Activated CD4-positive, alpha-beta memory T cell treated with anti-CD3 and anti-CD28 coated beads, Interleukin-2, amount 10 ng/mL, durations not matched to agents 7 days and 5 days (primary cell): ENCODE measurements at regions not wholly inside any gene's neighbourhood (a gene's known extent, or its start where the extent isn't known, plus 50 kb on each side); places are given as distances from the start of the nearest gene placed in this dataset.

ENCODE experiments used
- CTCF ChIA-PET: fragments of 350-600 bp; sonication (Branson Sonifier 250); formaldehyde crosslinking; loops from one replicate; lab custom pipeline; 2021; ENCODE audit warnings: antibody characterized with exemption, inconsistent platforms; lab: Charles Lee
- POLR2A ChIA-PET: fragments of 350-600 bp; sonication (Branson Sonifier 250); formaldehyde crosslinking; loops from one replicate; lab custom pipeline; 2021; ENCODE audit warnings: antibody characterized with exemption; lab: Charles Lee
- DNase-seq: peaks from one replicate; pipeline ENCODE4 v3.0.0-alpha.2; 2020
- H3K27ac Mint-ChIP-seq: one replicate; pipeline ENCODE4 v1.8.0; 2021; ENCODE audit warnings: mild to moderate bottlenecking, mixed read lengths
- H3K27me3 Mint-ChIP-seq: one replicate; pipeline ENCODE4 v1.8.0; 2021; ENCODE audit warnings: mixed read lengths
- H3K36me3 Mint-ChIP-seq: one replicate; pipeline ENCODE4 v1.8.0; 2021; ENCODE audit warnings: low read depth, mixed read lengths
- H3K4me1 Mint-ChIP-seq: one replicate; pipeline ENCODE4 v1.8.0; 2021; ENCODE audit warnings: mixed read lengths
- H3K4me3 Mint-ChIP-seq: one replicate; pipeline ENCODE4 v1.8.0; 2021; ENCODE audit warnings: mild to moderate bottlenecking, mixed read lengths
- H3K9me3 Mint-ChIP-seq: one replicate; pipeline ENCODE4 v1.8.0; 2021; ENCODE audit warnings: mixed read lengths

DNA sequence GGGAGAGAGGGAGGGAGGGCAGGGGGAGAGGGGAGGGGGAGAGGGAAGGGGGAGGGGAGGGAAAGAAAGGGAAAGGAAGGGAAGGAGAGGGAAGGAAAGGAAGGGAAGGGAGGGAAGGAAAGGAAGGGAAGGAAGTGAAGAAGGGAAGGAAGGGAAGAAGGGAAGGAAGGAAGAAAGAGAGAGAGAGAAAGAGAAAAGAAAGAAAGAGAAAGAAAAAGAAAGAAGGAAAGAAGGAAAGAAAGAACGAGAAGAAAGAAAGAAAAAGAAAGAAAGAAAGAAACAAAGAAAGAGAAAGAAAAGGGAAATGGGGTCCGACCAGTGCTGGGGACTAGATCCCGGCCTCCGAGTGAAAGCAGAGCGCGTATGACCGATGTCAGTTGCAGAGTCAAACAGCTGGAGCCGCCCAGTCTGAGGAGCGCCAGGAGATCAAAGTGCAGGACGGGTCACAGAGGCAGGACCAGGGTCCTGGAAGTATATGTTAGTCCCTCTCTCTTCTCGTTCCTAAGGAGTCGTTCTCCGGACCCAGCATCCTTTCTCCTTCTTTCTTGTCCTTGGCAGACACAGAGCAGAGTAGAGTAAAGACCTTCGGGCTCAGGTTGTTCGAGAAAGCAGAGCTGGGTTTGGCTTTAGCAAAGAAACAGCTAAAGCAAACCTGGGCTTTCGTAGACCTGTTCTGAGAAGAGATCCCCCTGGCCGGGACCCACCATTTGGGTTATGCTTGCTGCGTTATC, 305.4 kb upstream of the MSX2 start:
- peaks cover 2% of the 10 kb centered on the region for H3K4me1 Mint-ChIP-seq
- H3K9me3 Mint-ChIP-seq: no peaks in the 10 kb centered on the region
- no peak overlapping the region for H3K27ac Mint-ChIP-seq
- ChIA-PET CTCF (interaction anchor here (0.9 to 4.4 kb wide), 5 partner anchors 9 to 375 kb away, joined by 3 to 57 read pairs (median 7); no protein-coding TSS in a partner anchor), POLR2A (no interaction called here)
- peaks cover 3% of the 10 kb centered on the region for H3K27me3 Mint-ChIP-seq
- no peak for DNase-seq
- no peaks in the 10 kb centered on the region for H3K36me3 Mint-ChIP-seq
- peak overlapping the region; percentile 10 for H3K4me3 Mint-ChIP-seq

DNA sequence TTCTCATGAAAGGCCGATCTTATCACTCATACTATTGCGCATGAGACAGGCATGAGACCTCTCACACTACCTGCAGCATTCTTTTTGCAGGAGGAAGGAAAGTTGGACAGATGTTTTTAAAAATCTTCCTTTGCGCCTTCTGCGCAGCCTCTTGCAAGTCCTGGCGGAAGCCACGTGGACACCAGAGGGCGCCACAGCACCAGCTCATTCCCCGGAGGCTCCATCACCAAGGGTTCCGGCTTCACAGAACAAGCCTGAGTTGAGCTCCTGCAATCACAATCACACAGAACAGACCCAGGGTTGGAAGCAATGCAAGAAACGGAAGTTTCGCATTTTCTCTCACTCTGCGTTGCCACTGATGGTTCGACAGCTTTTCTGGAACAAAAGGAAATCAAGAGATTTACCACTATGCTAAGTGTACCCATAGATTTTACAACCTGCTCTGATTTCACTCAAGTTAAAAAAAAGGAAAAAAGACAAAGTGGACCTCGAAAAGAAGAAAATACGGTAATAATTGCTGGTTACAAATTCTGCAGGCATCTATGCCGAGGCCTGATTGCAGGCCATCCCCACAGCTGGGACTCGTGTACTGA, 304.7 kb upstream of the MSX2 start:
- DNase-seq: peak; percentile 82
- Mint-ChIP-seq H3K27me3 (peaks cover 3% of the 10 kb centered on the region), H3K4me3 (no peak overlapping the region), H3K9me3 (no peaks in the 10 kb centered on the region), H3K36me3 (no peaks in the 10 kb centered on the region), H3K4me1 (peaks cover 2% of the 10 kb centered on the region), H3K27ac (no peak overlapping the region)
- ChIA-PET CTCF (interaction anchor here (0.6 to 4.4 kb wide), 10 partner anchors 10 to 374 kb away, joined by 3 to 57 read pairs (median 3); no protein-coding TSS in a partner anchor), POLR2A (no interaction called here)

DNA sequence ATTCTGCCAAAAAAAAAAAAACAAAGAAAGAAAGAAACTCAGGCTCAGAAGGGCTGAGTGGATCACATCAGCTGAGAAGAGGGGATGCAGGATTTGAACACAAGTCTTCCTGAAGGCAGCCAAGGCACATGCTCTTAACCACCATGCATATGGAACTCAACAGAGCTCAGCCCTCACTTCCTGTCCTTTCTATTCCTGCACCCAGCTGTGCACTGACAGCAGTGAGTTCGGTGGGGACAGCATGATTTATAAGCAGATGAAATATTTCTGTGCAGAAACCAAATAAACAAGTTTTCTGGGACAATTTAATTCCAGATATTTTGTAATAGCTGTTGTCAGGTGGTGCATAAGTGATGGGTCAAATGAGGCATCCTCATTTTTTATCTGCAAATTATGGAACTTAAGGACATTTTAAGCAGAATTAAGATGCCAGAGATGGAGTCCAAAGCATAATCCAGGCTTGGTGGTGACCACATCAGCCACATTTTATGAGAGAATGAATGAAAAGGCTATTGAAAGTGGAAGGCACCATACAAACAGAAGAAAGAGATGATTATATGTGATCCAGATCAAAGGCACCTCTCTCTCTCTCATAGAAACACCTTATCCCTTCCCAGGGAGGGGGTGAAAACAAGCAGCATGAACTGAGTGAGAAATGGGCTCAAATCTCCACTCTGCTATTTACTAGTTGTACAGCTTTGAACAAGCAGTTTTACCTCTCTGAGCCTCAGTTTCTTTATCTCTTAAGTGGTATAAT, 303.6 kb upstream of the MSX2 start:
- CTCF ChIA-PET: interaction anchor here (1.1 to 4.4 kb wide), 3 partner anchors 9 to 373 kb away, joined by 3 to 57 read pairs (median 7); no protein-coding TSS in a partner anchor
- POLR2A ChIA-PET: no interaction called here

DNA sequence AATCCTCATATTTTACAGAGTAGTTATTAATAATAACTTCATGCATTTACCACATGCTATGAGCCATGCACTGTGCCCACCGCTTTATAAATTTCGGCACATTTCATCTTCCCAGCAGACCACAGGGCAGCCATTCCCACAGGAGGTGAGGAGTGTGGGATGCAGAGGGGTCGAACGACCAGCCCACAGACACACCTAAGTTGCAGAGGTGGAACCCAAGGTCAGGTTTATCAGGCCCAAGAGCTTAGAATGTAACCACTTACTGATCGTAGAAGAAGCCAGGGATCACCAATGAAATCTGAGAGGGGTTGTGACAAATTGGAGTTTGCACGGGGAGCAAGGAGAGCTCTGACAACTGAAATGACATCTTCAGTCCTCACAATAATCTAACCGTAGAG, 303.0 kb upstream of the MSX2 start:
- H3K9me3 Mint-ChIP-seq: no peaks in the 10 kb centered on the region
- H3K27me3 Mint-ChIP-seq: peaks cover 3% of the 10 kb centered on the region
- POLR2A ChIA-PET: no interaction called here

More for the DNA sequence above, 303.6 kb upstream of the MSX2 start:
- peaks cover 3% of the 10 kb centered on the region for H3K27me3 Mint-ChIP-seq
- H3K9me3 Mint-ChIP-seq: no peaks in the 10 kb centered on the region
- peaks cover 2% of the 10 kb centered on the region for H3K4me1 Mint-ChIP-seq
- no peak for DNase-seq
- no peak overlapping the region for H3K4me3 Mint-ChIP-seq
- H3K27ac Mint-ChIP-seq: no peak overlapping the region
- no peaks in the 10 kb centered on the region for H3K36me3 Mint-ChIP-seq

DNA sequence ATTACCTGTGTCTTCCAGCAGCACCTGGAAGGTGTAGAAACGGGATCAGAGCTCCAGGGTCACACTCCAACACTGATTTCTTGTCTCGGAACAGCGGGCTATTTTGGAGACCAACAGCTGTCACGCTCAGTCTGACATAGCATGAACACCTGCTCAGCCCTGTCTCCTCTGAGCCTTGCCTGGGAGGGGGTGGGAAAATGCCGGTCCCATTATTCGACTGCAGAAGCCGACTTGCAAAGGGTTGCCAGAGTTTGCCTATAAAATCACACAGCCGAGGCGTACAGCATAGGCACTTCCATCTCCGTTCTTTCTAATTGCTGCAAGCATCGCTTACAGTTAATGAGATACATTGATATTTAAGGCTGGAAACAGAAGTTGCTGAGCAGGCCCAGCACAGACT, 300.8 kb upstream of the MSX2 start:
- CTCF ChIA-PET: no interaction called here
- H3K27me3 Mint-ChIP-seq: peaks cover 3% of the 10 kb centered on the region
- POLR2A ChIA-PET: no interaction called here
- no peak for DNase-seq
- no peaks in the 10 kb centered on the region for H3K36me3 Mint-ChIP-seq
- H3K4me3 Mint-ChIP-seq: no peak overlapping the region
- H3K27ac Mint-ChIP-seq: no peak overlapping the region
- H3K4me1 Mint-ChIP-seq: peaks cover 2% of the 10 kb centered on the region
- H3K9me3 Mint-ChIP-seq: no peaks in the 10 kb centered on the region

More for the DNA sequence above, 303.0 kb upstream of the MSX2 start:
- CTCF ChIA-PET: interaction anchor here (4.4 kb wide), 1 partner anchor 372 kb away, joined by 57 read pairs; no protein-coding TSS in a partner anchor
- no peak for DNase-seq
- no peak overlapping the region for H3K27ac Mint-ChIP-seq
- peaks cover 2% of the 10 kb centered on the region for H3K4me1 Mint-ChIP-seq
- H3K36me3 Mint-ChIP-seq: no peaks in the 10 kb centered on the region
- no peak overlapping the region for H3K4me3 Mint-ChIP-seq

DNA sequence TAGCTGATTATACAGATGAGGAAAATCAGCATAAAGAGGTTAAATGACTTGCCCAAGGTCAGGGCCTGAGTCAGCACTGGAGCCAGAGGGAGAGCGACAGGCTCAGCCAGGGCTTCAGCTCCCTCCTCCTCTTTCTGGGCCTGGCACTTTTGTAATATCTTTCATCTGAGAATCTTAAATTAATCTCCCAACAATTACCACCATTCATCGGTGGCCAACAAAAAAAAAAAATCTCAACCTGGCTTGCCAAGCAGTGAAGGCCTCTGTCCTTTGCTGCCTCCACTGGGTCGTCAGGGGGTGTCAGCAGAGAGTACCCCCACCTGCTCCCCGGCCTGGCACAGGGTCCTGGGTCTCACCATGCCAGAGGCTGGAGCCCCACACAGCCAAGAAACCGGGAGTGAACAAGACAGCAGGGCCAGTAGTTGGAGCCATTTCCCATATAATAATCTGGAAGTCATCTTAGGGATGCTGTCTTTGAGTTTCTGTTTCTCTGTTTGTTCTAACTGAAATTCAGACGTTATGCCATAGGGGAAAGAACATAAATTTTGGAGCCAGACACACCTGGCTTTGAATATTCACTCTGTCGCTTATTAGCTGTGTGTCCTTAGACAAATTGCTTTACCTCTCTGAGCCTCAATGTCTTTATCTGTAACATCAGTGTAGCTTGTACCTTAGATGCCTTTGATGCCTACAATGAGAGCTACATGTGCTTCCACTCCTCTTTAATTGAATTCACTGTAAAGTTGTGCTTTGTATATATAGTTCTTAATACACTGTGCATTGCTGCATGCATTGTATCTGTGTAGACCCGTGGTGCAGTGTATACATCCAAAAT, 299.9 kb upstream of the MSX2 start:
- Mint-ChIP-seq H3K4me3 (no peak overlapping the region), H3K27ac (no peak overlapping the region), H3K27me3 (peaks cover 2% of the 10 kb centered on the region), H3K9me3 (no peaks in the 10 kb centered on the region), H3K4me1 (peaks cover under 1% of the 10 kb centered on the region), H3K36me3 (no peaks in the 10 kb centered on the region)
- ChIA-PET CTCF (no interaction called here), POLR2A (no interaction called here)
- DNase-seq: no peak

DNA sequence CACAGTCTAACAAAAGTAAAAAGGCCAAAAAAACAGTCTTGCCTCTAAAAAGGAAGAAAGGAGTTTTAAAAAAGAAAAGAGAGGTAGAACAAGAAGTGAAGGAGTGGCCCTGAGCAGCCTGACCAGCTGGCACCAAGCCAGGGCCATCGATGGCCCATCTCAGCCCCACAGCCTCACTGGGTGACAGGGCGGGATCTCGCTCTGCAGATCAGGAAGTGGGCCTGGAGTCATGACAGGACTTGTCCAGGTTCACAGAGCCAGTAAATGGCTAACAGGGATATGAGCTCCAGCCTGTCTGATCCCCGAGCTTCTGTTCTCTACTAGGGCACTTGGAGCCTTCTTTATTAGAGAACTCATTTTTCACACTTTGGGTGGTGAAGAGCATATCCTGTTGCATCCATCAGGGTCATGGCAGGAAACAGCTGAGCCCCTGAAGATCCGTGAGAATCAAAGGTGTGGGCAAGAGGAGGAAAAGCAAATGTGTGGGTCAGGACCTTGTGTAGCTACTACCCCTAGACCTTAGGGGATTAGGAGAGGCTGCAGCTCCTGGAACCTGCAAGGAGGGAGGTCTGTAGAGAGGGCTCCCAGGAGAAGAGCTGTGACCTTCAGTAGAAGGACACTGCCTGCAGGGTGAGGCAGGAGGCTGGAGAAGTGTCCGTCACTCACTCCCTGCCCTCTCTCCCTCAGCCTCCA, 299.0 kb upstream of the MSX2 start:
- H3K4me1 Mint-ChIP-seq: no peaks in the 10 kb centered on the region
- no peak overlapping the region for H3K4me3 Mint-ChIP-seq
- no peaks in the 10 kb centered on the region for H3K9me3 Mint-ChIP-seq
- DNase-seq: no peak
- H3K27me3 Mint-ChIP-seq: no peaks in the 10 kb centered on the region
- H3K27ac Mint-ChIP-seq: no peak overlapping the region
- ChIA-PET CTCF (no interaction called here), POLR2A (no interaction called here)
- no peaks in the 10 kb centered on the region for H3K36me3 Mint-ChIP-seq

DNA sequence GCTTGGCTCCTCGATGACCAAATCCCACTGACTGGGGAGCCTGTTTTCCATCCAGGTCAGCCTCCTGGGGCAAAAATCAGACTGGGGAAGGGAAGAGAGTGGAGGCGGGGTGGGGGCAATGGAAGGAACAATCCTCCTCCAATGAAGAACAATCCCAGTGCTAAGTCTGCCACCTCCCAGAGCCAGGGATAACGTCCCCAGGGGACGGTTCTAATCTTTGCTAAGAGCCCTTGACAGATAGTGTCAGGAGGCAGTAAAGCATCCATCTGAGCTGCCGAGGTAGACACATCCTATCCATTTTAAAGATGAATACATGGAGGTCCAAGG, 298.5 kb upstream of the MSX2 start:
- no peak for DNase-seq
- Mint-ChIP-seq H3K4me3 (no peak overlapping the region), H3K4me1 (no peaks in the 10 kb centered on the region), H3K36me3 (no peaks in the 10 kb centered on the region), H3K9me3 (no peaks in the 10 kb centered on the region), H3K27ac (no peak overlapping the region), H3K27me3 (no peaks in the 10 kb centered on the region)
- CTCF ChIA-PET: no interaction called here
- POLR2A ChIA-PET: interaction anchor here (1.4 kb wide), 1 partner anchor 28 kb away, joined by 3 read pairs; no protein-coding TSS in a partner anchor

DNA sequence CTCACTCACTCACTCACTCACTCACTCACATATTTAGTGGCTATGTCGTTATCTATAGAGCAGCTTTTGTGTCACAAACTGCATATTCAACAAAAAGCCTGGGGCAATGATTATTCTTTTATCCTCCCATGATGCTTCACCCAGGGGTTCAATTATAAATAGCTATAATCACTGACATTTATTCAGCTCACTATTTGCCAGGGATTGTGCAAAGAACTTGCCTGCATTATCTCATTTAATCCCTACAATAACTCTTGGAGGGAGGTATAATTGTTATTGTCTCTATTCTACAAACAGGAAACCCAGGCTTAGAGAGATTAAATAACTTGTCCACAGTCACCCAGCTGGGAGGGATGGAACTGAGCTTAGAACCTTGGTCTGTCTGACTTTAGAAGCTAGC, 298.0 kb upstream of the MSX2 start:
- POLR2A ChIA-PET: interaction anchor here (1.4 kb wide), 1 partner anchor 27 kb away, joined by 3 read pairs; no protein-coding TSS in a partner anchor
- no peak overlapping the region for H3K4me3 Mint-ChIP-seq

DNA sequence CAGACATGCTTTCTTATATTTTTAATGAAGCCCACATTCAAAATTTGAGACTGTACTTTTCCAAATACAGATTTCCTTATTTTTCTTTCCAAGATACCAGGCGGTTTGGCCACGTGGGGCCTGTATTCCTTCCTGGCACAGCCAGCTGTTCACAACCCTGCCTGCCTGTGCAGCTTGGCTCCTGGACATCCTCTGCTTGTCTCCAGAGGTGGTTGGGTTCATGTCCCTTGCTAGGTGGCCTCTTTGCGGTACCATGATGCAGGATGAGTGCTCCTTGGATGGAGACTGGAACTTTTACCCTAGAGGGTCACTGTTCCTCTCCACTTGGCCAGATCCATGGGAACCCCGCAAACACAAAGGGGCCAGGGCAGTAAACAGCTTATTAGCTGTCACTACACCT, 297.5 kb upstream of the MSX2 start:
- ChIA-PET CTCF (no interaction called here), POLR2A (interaction anchor here (1.4 kb wide), 1 partner anchor 27 kb away, joined by 3 read pairs; no protein-coding TSS in a partner anchor)
- H3K9me3 Mint-ChIP-seq: no peaks in the 10 kb centered on the region

More for the DNA sequence above, 298.0 kb upstream of the MSX2 start:
- CTCF ChIA-PET: no interaction called here
- no peak overlapping the region for H3K27ac Mint-ChIP-seq
- H3K27me3 Mint-ChIP-seq: no peaks in the 10 kb centered on the region
- H3K36me3 Mint-ChIP-seq: no peaks in the 10 kb centered on the region
- DNase-seq: no peak
- H3K4me1 Mint-ChIP-seq: no peaks in the 10 kb centered on the region
- H3K9me3 Mint-ChIP-seq: no peaks in the 10 kb centered on the region

DNA sequence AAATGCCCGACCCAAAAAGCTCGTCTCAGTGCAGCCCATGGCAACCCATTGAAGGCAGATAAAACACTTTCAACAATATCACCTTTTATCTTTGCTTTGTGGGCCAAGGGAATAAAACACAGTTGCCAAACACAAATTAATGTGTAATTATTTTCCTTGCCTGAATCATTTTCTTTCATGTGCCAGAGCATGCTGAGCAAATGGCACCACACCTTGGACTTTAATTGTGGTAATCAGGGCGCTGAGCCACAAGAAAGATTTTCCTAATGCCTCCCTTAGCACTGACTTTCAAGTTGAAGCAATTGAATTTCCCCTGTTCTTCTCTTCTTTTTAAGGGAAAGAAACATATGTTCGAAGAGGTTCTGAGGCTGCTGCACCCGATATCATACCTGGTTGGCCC, 297.1 kb upstream of the MSX2 start:
- H3K27me3 Mint-ChIP-seq: no peaks in the 10 kb centered on the region
- ChIA-PET POLR2A (interaction anchor here (1.4 kb wide), 1 partner anchor 26 kb away, joined by 3 read pairs; no protein-coding TSS in a partner anchor), CTCF (no interaction called here)

More for the DNA sequence above, 297.5 kb upstream of the MSX2 start:
- Mint-ChIP-seq H3K4me1 (no peaks in the 10 kb centered on the region), H3K27ac (no peak overlapping the region), H3K27me3 (no peaks in the 10 kb centered on the region), H3K4me3 (no peak overlapping the region), H3K36me3 (no peaks in the 10 kb centered on the region)
- DNase-seq: no peak

DNA sequence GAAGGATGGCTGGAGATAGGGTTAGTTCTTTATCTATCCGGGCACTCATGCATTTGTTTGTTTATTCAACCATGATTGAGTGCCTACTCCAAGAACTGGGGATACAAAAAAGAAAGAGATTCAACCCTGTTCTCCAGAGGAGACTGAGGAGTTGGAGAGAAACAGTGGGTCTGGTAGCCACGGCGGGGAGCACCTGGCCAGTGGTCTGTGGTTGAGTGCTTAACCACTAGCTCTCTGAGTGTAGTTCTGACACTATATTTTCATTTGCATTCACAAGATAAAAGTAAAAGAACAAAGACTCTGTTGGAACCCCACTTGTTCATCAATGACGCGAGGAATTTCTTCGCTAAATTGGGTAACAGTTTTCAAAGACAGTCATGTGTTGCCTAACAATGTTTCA, 295.5 kb upstream of the MSX2 start:
- no peak overlapping the region for H3K27ac Mint-ChIP-seq
- no peaks in the 10 kb centered on the region for H3K36me3 Mint-ChIP-seq
- no peaks in the 10 kb centered on the region for H3K27me3 Mint-ChIP-seq
- H3K9me3 Mint-ChIP-seq: no peaks in the 10 kb centered on the region
- ChIA-PET POLR2A (no interaction called here), CTCF (interaction anchor here (1.5 kb wide), 1 partner anchor 9 kb away, joined by 7 read pairs; no protein-coding TSS in a partner anchor)
- no peak for DNase-seq
- H3K4me1 Mint-ChIP-seq: no peaks in the 10 kb centered on the region
- no peak overlapping the region for H3K4me3 Mint-ChIP-seq

More for the DNA sequence above, 297.1 kb upstream of the MSX2 start:
- Mint-ChIP-seq H3K9me3 (no peaks in the 10 kb centered on the region), H3K4me1 (no peaks in the 10 kb centered on the region), H3K27ac (no peak overlapping the region), H3K36me3 (no peaks in the 10 kb centered on the region), H3K4me3 (no peak overlapping the region)
- no peak for DNase-seq
